HL-60 (cell line): ENCODE measurements at regions not wholly inside any gene's neighbourhood (a gene's known extent, or its start where the extent isn't known, plus 50 kb on each side); places are given as distances from the start of the nearest gene placed in this dataset.

ENCODE experiments used
- DNase-seq, 2 experiments: peaks; one replicate each; pipeline ENCODE4 v3.0.0-alpha.2; 2010 to 2020; ENCODE audit warnings: low read depth in 1 of 2, low spot score in 1 of 2
- H3K27ac ChIP-seq: fragments of 250-450 bp; sonication (Bioruptor Pico); replicated peaks from 2 replicates; pipeline ENCODE4 v1.5.1; 2020; ENCODE audit warnings: mild to moderate bottlenecking, moderate library complexity
- H3K27me3 ChIP-seq: fragments of 250-450 bp; sonication (Bioruptor Pico); 2 replicates; pipeline ENCODE4 v1.5.1; 2021; ENCODE audit warnings: mild to moderate bottlenecking, moderate library complexity; ENCODE audit not compliant: insufficient read depth, poor library complexity, severe bottlenecking
- H3K4me3 ChIP-seq: replicated peaks from 2 replicates; pipeline ENCODE4 v1.5.1; 2011; ENCODE audit warnings: mild to moderate bottlenecking, control low read depth, low read length; ENCODE audit not compliant: insufficient read depth
- GABPA ChIP-seq: IDR thresholded peaks from 2 replicates; pipeline ENCODE4 v1.6.1; 2012; ENCODE audit warnings: low read depth
- POLR2AphosphoS5 ChIP-seq: IDR thresholded peaks from 2 replicates; pipeline ENCODE4 v1.6.1; 2012; ENCODE audit warnings: low read depth
- SPI1 ChIP-seq: IDR thresholded peaks from 2 replicates; pipeline ENCODE4 v1.6.1; 2012; ENCODE audit warnings: low read depth, mild to moderate bottlenecking, borderline replicate concordance
- TF ChIP-seq, protein P1 (sequence below): IDR thresholded peaks from 2 replicates; pipeline ENCODE4 v1.6.1; 2012; ENCODE audit warnings: low read depth; ENCODE audit not compliant: insufficient replicate concordance
- TF ChIP-seq, protein P2 (sequence below): IDR thresholded peaks from one replicate; pipeline ENCODE4 v1.5.1; 2011; ENCODE audit warnings: low read length, control low read depth, inconsistent platforms; ENCODE audit not compliant: insufficient read depth

DNA sequence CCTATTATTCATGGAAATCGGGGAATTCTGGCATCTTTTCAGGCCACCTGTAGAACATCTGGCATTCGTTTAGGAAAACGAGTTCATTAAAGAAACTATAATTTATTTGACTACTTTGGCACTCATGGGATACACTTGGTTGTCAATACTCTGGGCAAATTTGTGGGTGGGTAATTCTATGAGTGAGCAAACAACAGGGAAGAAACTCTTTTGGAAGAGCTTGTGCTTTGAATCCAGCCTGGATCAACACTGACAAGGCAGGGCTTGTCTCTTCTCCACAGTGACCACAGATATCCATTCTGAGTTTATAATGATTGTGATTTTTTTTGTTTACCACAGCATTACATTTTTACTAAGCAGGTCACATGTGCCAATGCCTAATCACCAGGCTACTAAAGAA, 394.7 kb downstream of the THBS2 start:
- TF ChIP-seq, protein P1, sequence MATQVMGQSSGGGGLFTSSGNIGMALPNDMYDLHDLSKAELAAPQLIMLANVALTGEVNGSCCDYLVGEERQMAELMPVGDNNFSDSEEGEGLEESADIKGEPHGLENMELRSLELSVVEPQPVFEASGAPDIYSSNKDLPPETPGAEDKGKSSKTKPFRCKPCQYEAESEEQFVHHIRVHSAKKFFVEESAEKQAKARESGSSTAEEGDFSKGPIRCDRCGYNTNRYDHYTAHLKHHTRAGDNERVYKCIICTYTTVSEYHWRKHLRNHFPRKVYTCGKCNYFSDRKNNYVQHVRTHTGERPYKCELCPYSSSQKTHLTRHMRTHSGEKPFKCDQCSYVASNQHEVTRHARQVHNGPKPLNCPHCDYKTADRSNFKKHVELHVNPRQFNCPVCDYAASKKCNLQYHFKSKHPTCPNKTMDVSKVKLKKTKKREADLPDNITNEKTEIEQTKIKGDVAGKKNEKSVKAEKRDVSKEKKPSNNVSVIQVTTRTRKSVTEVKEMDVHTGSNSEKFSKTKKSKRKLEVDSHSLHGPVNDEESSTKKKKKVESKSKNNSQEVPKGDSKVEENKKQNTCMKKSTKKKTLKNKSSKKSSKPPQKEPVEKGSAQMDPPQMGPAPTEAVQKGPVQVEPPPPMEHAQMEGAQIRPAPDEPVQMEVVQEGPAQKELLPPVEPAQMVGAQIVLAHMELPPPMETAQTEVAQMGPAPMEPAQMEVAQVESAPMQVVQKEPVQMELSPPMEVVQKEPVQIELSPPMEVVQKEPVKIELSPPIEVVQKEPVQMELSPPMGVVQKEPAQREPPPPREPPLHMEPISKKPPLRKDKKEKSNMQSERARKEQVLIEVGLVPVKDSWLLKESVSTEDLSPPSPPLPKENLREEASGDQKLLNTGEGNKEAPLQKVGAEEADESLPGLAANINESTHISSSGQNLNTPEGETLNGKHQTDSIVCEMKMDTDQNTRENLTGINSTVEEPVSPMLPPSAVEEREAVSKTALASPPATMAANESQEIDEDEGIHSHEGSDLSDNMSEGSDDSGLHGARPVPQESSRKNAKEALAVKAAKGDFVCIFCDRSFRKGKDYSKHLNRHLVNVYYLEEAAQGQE, result no peak
- TF ChIP-seq GABPA, result no peak
- TF ChIP-seq, protein P2, sequence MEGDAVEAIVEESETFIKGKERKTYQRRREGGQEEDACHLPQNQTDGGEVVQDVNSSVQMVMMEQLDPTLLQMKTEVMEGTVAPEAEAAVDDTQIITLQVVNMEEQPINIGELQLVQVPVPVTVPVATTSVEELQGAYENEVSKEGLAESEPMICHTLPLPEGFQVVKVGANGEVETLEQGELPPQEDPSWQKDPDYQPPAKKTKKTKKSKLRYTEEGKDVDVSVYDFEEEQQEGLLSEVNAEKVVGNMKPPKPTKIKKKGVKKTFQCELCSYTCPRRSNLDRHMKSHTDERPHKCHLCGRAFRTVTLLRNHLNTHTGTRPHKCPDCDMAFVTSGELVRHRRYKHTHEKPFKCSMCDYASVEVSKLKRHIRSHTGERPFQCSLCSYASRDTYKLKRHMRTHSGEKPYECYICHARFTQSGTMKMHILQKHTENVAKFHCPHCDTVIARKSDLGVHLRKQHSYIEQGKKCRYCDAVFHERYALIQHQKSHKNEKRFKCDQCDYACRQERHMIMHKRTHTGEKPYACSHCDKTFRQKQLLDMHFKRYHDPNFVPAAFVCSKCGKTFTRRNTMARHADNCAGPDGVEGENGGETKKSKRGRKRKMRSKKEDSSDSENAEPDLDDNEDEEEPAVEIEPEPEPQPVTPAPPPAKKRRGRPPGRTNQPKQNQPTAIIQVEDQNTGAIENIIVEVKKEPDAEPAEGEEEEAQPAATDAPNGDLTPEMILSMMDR, result no peak
- TF ChIP-seq POLR2AphosphoS5, result no peak
- no peak for TF ChIP-seq SPI1
- no peak for DNase-seq
- no peaks in the 10 kb centered on the region for H3K27me3 ChIP-seq

DNA sequence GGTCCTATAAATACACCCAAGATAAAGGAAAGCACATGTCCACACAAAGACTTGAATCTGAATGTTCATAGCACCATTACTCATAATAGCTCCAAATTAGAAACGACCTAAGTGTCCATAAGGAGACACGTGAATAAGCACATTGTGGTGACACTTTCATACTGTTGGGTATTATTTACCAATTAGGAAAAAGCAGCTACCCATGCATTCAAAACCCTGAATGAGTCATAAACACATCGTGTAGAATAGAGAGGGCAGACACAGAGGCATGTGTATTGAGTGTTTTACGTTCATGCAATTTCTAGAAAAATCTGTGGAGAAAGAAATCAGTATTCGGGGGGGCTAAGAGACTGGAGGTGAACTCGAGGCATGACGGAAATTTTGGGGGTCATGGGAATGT, 396.7 kb downstream of the THBS2 start:
- Histone ChIP-seq H3K4me3 (no peak overlapping the region), H3K27ac (no peak overlapping the region), H3K27me3 (no peaks in the 10 kb centered on the region)
- TF ChIP-seq, protein P2, result no peak
- TF ChIP-seq POLR2AphosphoS5 (no peak), GABPA (no peak), SPI1 (no peak)
- TF ChIP-seq, protein P1, result no peak
- DNase-seq, result no peak

More for the DNA sequence above, 394.7 kb downstream of the THBS2 start:
- Histone ChIP-seq H3K27ac (no peak overlapping the region), H3K4me3 (no peak overlapping the region)

GRCh38 chr6:168852376-168852884, 401.2 kb downstream of the THBS2 start:
- H3K4me3 ChIP-seq, result no peak overlapping the region
- TF ChIP-seq POLR2AphosphoS5 (no peak), SPI1 (no peak), GABPA (no peak)
- TF ChIP-seq, protein P1, result no peak
- TF ChIP-seq, protein P2, result no peak
- no peak for DNase-seq
- H3K27me3 ChIP-seq, result no peaks in the 10 kb centered on the region
- no peak overlapping the region for H3K27ac ChIP-seq
